Activated CD8-positive, alpha-beta memory T cell treated with anti-CD3 and anti-CD28 coated beads, Interleukin-2, amount 50 U/mL, for 4 hours (primary cell): ENCODE measurements at regions not wholly inside any gene's neighbourhood (a gene's known extent, or its start where the extent isn't known, plus 50 kb on each side); places are given as distances from the start of the nearest gene placed in this dataset.

Source experiments
- DNase-seq: peaks from one replicate; pipeline ENCODE4 v3.0.0-alpha.2; 2020

GRCh38 chr15:39161096-39161495, 419.8 kb upstream of the THBS1 start:
- no peak for DNase-seq

GRCh38 chr15:39165020-39165706, 415.7 kb upstream of the THBS1 start:
- no peak for DNase-seq

- no peak for DNase-seq
These were observed 413.5 kb upstream of the THBS1 start for GRCh38 chr15:39167164-39168058.

- no peak for DNase-seq
These were observed 408.9 kb upstream of the THBS1 start for GRCh38 chr15:39171944-39172368.

- DNase-seq: no peak
These were observed 408.2 kb upstream of the THBS1 start for GRCh38 chr15:39172380-39173281.

GRCh38 chr15:39173426-39173825, 407.5 kb upstream of the THBS1 start:
- DNase-seq: no peak

- no peak for DNase-seq
These were observed 406.5 kb upstream of the THBS1 start for GRCh38 chr15:39174332-39174731.

GRCh38 chr15:39176030-39176429, 404.8 kb upstream of the THBS1 start:
- no peak for DNase-seq

- no peak for DNase-seq
These were observed 403.3 kb upstream of the THBS1 start for GRCh38 chr15:39177561-39177960.

- no peak for DNase-seq
These were observed 400.8 kb upstream of the THBS1 start for GRCh38 chr15:39180030-39180429.

GRCh38 chr15:39180483-39180933, 400.4 kb upstream of the THBS1 start:
- no peak for DNase-seq

GRCh38 chr15:39181056-39181747, 399.7 kb upstream of the THBS1 start:
- no peak for DNase-seq

- DNase-seq: no peak
These were observed 398.9 kb upstream of the THBS1 start for GRCh38 chr15:39181940-39182339.

GRCh38 chr15:39183164-39183881, 397.6 kb upstream of the THBS1 start:
- DNase-seq: no peak

- DNase-seq: no peak
These were observed 396.0 kb upstream of the THBS1 start for GRCh38 chr15:39184701-39185390.

GRCh38 chr15:39188314-39188713, 392.6 kb upstream of the THBS1 start:
- DNase-seq: no peak

GRCh38 chr15:39188930-39189329, 391.9 kb upstream of the THBS1 start:
- no peak for DNase-seq

- DNase-seq: no peak
These were observed 389.0 kb upstream of the THBS1 start for GRCh38 chr15:39191871-39192291.

GRCh38 chr15:39192351-39192750, 388.5 kb upstream of the THBS1 start:
- no peak for DNase-seq

- no peak for DNase-seq
These were observed 387.8 kb upstream of the THBS1 start for GRCh38 chr15:39192979-39193560.

GRCh38 chr15:39193611-39194010, 387.3 kb upstream of the THBS1 start:
- DNase-seq: no peak
